Right atrium auricular region (tissue), 2 donors: ENCODE measurements at regions not wholly inside any gene's neighbourhood (a gene's known extent, or its start where the extent isn't known, plus 50 kb on each side); places are given as distances from the start of the nearest gene placed in this dataset.

Experiments
- DNase-seq: peaks from one replicate; pipeline ENCODE4 v3.0.0-alpha.2; 2019; ENCODE audit warnings: low spot score
- H3K27ac ChIP-seq, 2 donors: fragments of 200-600 bp; sonication (generic); 1 replicate in 1 of 2; 2 replicates in 1 of 2; pipeline ENCODE4 v1.5.1; 2016 to 2019
- H3K27me3 ChIP-seq, 2 donors: fragments of 200-600 bp; sonication (generic); one replicate each; pipeline versions ENCODE4 v1.5.1 to v1.6.0; 2017 to 2019
- H3K36me3 ChIP-seq: fragments of 200-600 bp; sonication (generic); one replicate; pipeline ENCODE4 v1.5.1; 2016
- H3K4me1 ChIP-seq, 2 donors: fragments of 200-600 bp; sonication (generic); one replicate each; pipeline versions ENCODE4 v1.5.1 to v1.6.0; 2017 to 2019
- H3K4me3 ChIP-seq, 2 donors: fragments of 200-600 bp; sonication (generic); 1 replicate in 1 of 2; 2 replicates in 1 of 2; pipeline ENCODE4 v1.5.1; 2017 to 2019; ENCODE audit warnings: mild to moderate bottlenecking in 1 of 2, moderate library complexity in 1 of 2
- H3K9me3 ChIP-seq, 2 donors: fragments of 200-600 bp; sonication (generic); one replicate each; pipeline ENCODE4 v1.5.1; 2019
- CTCF ChIP-seq, 2 donors: fragments of 200-600 bp; sonication (generic); IDR thresholded peaks; one replicate each; pipeline ENCODE4 v1.5.1; 2019; ENCODE audit warnings: antibody characterized with exemption in 2 of 2

DNA sequence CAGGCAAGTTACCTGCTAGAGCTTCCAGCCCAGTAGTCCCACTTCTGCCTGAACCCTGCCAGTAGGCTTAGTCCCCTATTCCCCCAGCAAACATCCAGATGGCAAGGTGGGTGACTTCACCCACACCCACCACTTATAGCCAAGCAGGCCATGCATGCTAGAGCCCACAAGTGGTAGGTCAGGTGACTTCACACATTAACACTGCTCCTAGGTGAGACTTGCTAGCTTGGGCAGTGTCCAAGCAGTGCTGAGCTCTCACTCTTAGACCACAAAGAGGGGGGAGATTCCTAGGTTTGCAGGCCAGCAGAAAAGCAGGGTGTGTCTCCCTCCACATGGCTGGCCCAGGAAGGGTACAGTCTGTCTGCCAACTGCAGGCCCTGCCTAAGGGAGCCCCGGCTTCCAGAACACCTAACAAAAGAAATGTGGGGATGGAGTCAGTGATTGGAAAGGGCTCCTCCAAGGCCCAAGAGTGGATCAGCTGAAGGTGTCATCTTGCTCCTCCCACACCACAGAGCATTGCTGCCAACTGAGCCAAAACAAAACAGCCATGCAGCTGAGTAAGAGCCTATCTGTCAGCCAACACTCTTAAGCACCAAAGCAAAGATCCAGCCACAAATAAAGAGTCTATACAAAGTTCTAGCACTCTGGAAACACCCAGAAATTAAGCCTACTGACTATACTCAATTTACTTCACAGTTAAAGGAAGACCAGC lies 158.1 kb upstream of the USP38 start:
- DNase-seq = no peak
- H3K36me3 ChIP-seq = no peaks in the 10 kb centered on the region

GRCh38 chr4:143035661-143036060 lies 149.1 kb upstream of the USP38 start:
- H3K4me1 ChIP-seq = no peaks in the 10 kb centered on the region
- H3K27ac ChIP-seq = no peak overlapping the region
- peaks cover 0 to 7% of the 10 kb centered on the region in 2 donors for H3K9me3 ChIP-seq
- no peak for DNase-seq
- no peak for TF ChIP-seq CTCF (IDR thresholded peaks at IDR 0.05)
- no peaks in the 10 kb centered on the region for H3K36me3 ChIP-seq
- H3K4me3 ChIP-seq = no peak overlapping the region
- no peaks in the 10 kb centered on the region for H3K27me3 ChIP-seq

More for the DNA sequence above, 158.1 kb upstream of the USP38 start:
- Histone ChIP-seq H3K9me3 (peaks cover 0 to 3% of the 10 kb centered on the region in 2 donors), H3K4me1 (no peaks in the 10 kb centered on the region), H3K27me3 (no peaks in the 10 kb centered on the region), H3K4me3 (no peak overlapping the region), H3K27ac (no peak overlapping the region)
- no peak for TF ChIP-seq CTCF (IDR thresholded peaks at IDR 0.05)

- no peak for TF ChIP-seq CTCF (IDR thresholded peaks at IDR 0.05)
- Histone ChIP-seq H3K27me3 (no peaks in the 10 kb centered on the region), H3K27ac (no peak overlapping the region), H3K36me3 (no peaks in the 10 kb centered on the region), H3K4me3 (no peak overlapping the region), H3K4me1 (no peaks in the 10 kb centered on the region), H3K9me3 (peaks cover 0 to 7% of the 10 kb centered on the region in 2 donors)
- DNase-seq = no peak
These were observed 148.3 kb upstream of the USP38 start for GRCh38 chr4:143036443-143036842.

DNA sequence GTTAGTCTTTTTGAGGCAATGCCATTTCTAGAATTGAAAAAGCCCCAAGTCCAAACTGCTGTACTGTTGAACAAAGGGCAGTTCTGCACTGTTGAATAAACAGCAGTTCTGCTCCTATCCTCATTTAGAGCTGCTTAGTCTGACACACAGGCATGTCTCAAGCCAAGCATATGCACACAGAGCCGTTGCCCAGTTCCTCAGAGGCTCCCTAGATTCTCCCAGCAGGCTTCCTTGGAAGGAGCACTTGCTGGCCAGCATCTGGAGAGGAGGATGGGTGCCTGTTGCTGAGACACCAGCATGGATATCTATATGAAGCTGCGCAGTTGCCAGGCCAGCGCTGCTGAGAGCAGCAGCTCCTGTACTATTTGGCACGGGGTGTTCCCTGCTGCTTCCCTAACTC lies 138.3 kb upstream of the USP38 start:
- TF ChIP-seq CTCF (IDR thresholded peaks at IDR 0.05) = no peak
- DNase-seq = no peak
- Histone ChIP-seq H3K4me1 (no peaks in the 10 kb centered on the region), H3K4me3 (no peak overlapping the region), H3K9me3 (no peaks in the 10 kb centered on the region), H3K27me3 (no peaks in the 10 kb centered on the region), H3K27ac (no peak overlapping the region), H3K36me3 (no peaks in the 10 kb centered on the region)

- Histone ChIP-seq H3K27me3 (no peaks in the 10 kb centered on the region), H3K36me3 (no peaks in the 10 kb centered on the region), H3K27ac (no peak overlapping the region), H3K4me1 (no peaks in the 10 kb centered on the region), H3K9me3 (no peaks in the 10 kb centered on the region), H3K4me3 (no peak overlapping the region)
- no peak for TF ChIP-seq CTCF (IDR thresholded peaks at IDR 0.05)
- DNase-seq = no peak
These were observed 137.8 kb upstream of the USP38 start for GRCh38 chr4:143046906-143047305.

- TF ChIP-seq CTCF (IDR thresholded peaks at IDR 0.05) = no peak
- no peaks in the 10 kb centered on the region for H3K36me3 ChIP-seq
- H3K9me3 ChIP-seq = no peaks in the 10 kb centered on the region
- no peak for DNase-seq
- H3K4me3 ChIP-seq = no peak overlapping the region
- H3K27me3 ChIP-seq = no peaks in the 10 kb centered on the region
- no peaks in the 10 kb centered on the region for H3K4me1 ChIP-seq
- no peak overlapping the region for H3K27ac ChIP-seq
These were observed 129.7 kb upstream of the USP38 start for GRCh38 chr4:143054971-143055370.
